GM12874 (cell line): ENCODE measurements at regions not wholly inside any gene's neighbourhood (a gene's known extent, or its start where the extent isn't known, plus 50 kb on each side); places are given as distances from the start of the nearest gene placed in this dataset.

Source experiments
- CTCF ChIP-seq: IDR thresholded peaks from 2 replicates; pipeline ENCODE4 v1.5.1; 2011; ENCODE audit warnings: low read depth, mild to moderate bottlenecking, control low read depth, low read length, moderate library complexity; ENCODE audit not compliant: insufficient read depth

GRCh38 chr10:108392286-108392685, 1227.8 kb upstream of the SORCS1 start:
- TF ChIP-seq CTCF: no peak

GRCh38 chr10:108388706-108389105, 1224.2 kb upstream of the SORCS1 start:
- no peak for TF ChIP-seq CTCF

DNA sequence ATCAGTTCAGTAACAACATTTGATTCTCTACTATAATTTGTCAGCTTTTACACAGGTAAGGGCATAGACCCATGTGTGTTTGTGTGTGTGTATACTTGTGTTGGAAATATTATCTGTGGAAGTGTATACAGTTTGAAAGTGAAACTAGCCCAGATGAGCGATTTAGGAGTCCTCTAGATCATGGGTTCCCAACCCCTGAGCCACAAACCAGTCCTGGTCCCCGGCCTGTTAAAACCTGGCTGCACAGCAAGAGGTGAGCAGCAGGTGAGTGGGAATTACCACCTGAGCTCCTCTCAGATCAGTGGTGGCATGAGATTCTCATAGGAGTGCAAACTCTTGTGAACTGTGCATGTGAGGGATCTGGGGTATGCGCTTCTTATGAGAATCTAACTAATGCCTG, 1221.5 kb upstream of the SORCS1 start:
- TF ChIP-seq CTCF: no peak

GRCh38 chr10:108384378-108384777, 1219.9 kb upstream of the SORCS1 start:
- TF ChIP-seq CTCF: no peak

DNA sequence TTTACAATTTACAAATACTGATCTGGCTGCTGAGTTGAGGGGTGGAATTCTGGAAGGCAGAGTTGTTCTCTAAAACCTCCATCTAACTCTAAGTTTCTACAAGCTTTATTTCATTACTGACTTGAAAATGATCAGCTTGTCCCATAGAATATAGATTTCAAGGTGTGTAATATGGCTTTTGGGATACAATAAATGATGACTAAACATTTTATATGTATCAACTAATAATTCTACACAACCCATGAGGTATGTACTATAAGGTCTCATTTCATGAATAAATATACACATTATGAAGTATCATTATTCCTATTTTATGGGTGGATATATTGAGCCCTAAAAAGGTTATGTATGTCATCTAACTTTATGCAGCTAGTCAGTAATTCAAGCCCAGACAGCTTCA, 1214.3 kb upstream of the SORCS1 start:
- TF ChIP-seq CTCF: no peak

- TF ChIP-seq CTCF: no peak
These were observed 1211.2 kb upstream of the SORCS1 start for GRCh38 chr10:108375691-108376090.

DNA sequence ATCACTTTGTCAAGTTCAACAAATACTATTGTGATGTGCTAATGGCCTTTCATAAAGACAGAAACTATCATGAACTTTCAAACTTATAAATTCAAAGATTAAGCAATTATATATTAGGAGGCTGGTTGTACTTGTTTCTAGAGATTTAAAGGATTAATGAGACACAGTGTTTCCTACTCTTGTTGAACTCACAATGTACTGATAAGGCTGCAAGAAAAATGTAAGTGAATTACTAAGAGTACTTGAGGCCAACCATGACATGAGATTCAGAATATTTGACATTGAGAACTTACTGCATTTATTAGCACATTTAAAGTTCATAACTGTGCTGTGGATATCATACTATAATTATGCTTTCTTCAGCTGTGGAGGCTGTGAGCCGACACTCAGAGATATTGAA, 1210.5 kb upstream of the SORCS1 start:
- TF ChIP-seq CTCF: no peak

DNA sequence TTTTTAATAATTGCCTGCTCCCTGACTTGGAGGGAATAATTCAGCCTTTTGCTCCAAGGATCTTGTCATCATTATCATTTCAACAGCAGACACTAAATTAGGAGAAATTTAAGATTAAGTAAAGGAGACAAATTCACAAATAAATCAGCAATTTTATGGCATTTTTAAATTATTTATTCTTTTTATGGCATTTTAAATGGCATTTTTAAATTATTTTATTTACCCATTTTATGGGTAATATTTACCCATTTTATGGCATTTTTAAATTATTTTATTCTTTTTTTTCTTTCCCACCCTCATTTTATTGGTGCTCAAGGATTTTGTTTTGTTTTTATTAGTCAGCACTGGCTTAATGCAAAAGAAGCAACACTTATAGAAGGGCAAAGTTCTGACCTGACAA, 1201.0 kb upstream of the SORCS1 start:
- no peak for TF ChIP-seq CTCF
